NCI-H524 treated with DMSO at 0.1 percent for 48 hours (cell line): ENCODE measurements at regions not wholly inside any gene's neighbourhood (a gene's known extent, or its start where the extent isn't known, plus 50 kb on each side); places are given as distances from the start of the nearest gene placed in this dataset.

ENCODE experiments used
- DNase-seq: peaks from one replicate; lab custom pipeline; 2025; lab: John Stamatoyannopoulos, UW

DNA sequence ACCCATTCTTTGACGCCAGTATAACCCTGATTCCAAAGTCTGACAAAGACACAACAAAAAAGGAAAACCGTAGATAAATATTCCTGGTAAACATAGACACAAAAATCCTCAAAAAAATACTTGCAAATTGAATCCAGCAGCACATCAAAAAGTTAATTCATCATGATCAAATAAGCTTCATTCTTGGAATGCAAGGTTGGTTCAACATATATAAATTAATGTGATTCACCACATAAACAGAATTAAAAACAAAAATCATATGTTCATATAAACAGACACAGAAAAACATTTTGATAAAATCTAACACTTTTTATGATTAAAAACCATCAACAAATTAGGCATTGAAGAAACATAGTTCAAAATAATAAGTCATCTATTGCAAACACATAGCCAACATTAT is 324.2 kb upstream of the TRPC7 start:
- no peak for DNase-seq

DNA sequence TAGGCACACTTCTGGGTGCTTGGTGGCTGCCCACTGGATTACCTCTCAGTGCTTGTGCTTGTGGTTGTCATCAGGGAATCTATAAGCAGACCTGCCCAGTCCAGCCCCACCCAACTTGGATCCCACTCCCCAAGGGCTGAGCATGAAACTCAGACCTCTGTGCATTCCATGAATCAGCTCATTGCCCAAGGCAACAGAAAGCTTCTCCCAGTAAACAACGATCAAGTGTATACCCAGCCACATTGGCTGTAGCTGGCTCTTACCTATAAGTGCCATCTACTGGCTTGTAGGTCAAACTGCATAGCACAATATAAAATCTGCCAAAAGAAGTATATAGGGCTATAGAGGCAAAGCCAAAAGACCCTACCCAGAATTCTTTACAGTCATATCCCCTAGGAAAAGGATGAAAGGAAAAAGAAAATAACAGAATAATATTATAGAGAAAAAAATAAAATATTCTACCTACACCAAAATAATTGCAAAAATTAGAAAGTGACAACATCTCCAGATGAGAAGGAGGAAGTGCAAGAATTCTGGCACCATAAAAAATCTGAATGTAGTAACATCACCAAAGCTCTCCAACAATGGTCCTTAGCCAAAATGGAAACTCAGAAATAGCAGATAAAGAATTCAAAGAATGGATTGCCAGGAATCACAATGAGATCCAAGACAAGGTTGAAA is 321.0 kb upstream of the TRPC7 start:
- no peak for DNase-seq

DNA sequence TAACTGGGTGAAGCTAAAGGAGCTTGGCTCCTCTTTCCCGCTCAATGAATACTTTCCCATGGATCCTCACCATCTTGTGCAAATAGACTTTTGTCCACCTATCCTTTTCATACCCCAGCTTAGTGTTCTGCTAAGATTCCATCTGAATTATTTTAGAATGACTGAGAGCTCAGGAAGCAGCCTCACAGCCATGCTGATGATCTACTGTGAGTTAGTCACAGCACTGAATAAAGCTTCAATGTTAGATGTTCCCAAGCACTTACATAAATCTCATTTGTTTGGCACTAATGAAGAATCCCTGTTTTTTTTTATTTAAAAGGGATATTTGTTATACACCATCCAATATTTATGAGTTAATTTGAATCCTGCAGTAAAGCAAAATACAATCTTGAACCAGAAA is 317.6 kb upstream of the TRPC7 start:
- no peak for DNase-seq

DNA sequence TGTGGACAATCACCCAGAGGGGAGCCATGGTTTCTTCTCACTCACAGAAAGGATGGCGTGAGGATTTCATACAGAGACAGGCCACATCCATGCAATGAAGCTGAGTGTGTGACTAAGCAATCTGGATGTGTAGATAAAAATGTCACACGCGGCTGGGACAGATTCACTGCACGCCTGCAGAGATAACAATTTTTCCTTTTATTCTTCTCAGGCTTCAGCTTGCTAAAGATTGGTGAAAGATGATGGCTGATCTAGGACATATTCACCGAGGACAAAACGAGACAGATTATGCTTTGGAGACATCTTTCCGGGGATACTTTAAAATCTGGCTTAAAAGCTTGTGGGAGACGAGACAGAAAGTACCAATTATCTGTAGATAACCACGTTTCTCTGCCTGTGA is 313.9 kb upstream of the TRPC7 start:
- DNase-seq = no peak

DNA sequence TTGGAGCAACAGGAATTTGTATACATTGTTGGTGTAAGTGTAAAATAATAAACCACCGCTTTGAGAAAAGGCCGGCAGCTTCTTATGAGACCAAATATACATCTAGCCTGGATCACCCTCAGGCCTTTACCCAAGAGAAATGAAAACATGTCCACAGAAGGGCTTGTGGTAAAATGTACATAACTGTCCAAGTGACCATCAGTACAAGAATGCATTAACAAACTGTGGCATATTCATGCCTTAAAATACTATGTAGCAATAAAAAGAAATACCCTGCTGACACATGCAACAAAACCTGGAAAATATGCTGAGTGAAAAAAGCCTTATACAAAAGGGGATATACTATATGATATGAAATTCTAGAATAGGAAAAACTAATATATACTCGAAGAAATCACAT is 311.9 kb upstream of the TRPC7 start:
- DNase-seq = no peak

DNA sequence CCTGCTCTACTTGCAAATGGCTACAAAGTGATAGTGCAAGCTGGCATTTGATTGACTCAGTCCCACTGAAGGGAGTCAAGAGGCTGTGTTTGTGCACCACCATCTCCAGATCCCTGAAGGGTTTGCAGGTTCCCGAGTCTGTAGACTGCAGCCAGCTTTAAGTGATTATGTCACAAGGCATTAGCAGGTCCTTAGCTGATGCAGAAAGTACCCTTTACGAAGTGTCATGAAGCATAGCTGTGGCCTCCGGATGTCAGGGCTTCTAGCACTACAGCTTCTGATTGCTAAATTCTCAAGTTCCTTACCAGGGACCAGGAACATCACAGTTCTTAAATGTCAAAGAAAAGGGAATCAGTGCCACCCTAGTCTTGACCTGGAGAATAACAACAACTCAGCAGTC is 311.3 kb upstream of the TRPC7 start:
- DNase-seq = no peak

DNA sequence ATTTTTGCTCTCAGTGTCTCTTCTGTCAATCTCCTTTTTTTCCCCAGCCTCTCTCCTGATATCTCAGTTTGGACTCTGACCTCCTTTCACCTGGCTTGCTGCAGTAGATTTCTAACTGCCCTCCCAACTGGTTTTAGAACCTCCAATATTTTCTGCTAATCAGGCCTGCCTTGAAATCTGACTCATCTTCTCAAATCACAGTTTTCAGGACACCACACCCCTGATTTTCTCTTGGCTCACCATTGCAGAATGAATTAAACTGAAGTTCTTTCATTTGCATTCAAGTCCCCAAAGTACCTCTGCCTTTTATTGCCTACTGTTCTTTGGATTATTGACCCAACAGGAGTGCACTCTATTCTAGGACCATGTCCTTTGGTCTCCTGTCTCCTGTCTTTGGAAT is 310.4 kb upstream of the TRPC7 start:
- no peak for DNase-seq

DNA sequence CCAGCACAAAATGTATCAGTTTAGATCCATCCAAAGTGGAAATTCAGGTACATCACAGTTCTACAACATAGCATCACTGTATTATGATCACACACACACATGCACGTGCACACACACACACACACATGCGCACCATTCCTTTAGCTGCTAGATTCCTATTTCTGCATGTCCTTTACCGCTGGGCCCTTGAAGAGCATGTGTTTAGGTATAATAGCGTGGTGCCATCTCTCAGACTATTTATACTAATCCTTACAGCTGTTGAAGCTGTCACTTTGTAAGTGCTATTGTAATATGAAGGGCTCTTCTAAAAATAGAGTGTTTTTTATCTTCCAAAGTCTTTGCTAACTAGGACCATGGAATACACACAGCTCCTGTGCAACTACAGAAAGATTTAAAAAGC is 308.8 kb upstream of the TRPC7 start:
- peak; percentile 35 for DNase-seq

DNA sequence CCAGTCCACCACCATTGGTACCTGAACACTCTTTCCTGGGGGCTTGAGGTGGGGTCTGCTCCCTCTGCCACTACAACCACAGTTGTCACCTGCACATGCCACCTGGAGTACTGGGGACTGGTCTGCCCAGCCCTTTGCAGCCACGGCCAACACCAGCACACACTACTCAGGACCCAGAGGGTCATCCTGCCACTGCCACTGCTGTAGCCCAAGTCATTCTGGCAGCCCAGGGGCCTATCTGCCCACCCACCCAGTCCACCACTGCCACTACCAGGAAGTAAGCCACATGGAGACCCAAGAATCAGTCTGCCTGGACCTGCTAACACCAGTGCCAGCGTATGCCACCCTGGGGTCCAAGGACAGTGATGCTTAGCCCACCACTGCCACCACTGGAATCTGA is 302.4 kb upstream of the TRPC7 start:
- DNase-seq = no peak

DNA sequence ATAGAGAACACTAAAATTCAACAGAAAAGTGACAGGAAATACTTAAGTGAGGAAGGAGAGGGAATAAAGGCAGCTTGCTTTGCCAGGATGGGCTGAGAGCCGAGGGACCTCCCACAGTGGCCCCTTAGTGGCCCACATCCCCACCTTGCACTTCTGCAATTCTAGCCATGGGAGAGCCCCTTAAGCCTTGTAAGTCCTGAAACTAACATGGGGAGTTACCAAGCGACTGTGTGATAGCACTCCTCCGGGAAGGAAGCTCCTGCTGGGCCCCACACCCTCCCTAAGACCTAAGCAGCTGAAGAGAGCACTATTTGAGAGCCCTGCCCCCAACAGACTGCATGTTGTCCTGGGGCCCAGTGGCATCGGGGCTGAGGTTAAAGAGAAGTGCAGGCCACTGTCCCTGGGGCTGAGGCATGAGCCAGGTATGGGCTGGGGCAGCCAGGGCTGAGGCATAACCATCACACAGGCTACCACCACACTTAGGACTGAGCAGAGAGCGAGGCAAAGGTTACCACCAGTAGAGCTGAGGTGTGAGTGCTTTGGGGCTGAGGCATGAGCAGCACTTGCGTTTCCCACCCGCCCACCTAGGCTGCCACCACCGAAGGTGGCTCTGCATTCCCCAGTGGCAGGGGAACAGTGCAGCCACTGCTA is 301.8 kb upstream of the TRPC7 start:
- DNase-seq = no peak

DNA sequence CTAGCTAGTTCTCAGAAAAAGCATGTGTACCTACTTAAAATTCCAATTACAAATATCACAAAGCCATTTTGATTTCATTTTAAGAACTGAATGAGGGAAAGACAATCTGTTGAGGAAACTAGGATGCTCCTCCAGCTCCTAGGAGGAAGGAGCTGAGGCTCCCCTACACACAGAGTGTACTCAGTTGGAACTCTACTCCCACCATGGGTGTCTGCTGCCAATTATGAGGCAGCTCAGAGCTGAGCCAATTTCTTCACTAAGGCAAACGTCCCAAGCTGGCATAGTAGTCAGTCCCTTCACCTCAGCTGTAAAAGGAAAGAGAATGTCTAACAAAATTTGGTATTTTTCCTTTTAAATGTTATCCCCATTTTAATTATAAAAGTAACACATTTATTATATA is 300.0 kb upstream of the TRPC7 start:
- DNase-seq = no peak

DNA sequence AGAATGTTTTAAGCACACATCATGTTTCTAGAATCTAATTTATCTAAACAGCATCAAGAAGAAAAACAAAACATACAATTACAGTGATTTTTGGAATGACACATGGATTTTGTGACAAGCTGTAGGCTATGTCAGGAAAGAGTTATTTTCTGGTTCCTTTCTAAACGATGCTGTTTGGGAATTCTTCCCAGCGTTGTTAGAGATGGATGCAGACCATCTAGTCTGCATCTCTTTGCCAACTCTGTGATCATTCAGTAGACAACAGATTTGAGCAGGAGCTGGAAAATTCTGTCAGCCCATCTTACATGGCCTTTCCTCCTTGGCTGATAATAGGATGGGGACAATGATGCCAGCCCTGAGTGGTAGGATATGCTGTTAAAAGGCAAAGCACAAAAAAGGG is 295.7 kb upstream of the TRPC7 start:
- DNase-seq = no peak

DNA sequence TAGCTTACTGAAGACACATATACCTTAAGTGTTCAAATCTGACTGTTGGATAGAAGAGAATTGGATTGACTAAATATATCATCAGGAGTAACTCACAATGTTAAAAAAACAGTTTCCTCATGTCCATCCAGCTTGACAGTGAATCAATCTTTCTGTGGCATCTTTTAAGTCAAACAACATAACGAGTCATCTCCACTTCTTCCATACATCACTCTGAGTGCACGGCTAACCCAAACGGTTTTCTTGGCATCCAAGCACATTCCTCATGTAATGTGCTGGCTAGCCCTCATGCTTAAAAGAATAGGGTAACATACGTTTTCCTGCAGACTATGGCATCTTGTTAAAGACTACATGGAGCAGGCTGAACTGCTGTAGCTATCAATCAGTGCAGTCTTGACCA is 291.5 kb upstream of the TRPC7 start:
- DNase-seq = no peak

DNA sequence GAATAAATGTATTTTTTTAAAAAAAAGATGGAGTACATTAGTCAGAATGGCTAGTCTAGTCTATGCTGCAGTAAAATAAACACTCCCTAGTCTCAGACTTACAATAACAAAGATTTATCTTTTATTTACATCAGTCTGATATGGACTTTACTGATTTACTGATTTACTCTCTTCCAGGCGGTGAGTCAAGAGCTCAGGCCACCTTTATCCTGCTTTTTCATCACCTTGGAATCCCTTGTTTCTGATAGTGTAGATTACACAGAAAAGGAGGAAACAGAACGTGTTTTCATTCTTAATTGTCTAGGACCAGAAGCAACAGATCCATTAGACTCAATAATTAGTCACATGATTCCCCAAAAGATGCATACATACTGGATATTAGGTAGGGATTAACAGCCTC is 290.1 kb upstream of the TRPC7 start:
- DNase-seq = no peak

DNA sequence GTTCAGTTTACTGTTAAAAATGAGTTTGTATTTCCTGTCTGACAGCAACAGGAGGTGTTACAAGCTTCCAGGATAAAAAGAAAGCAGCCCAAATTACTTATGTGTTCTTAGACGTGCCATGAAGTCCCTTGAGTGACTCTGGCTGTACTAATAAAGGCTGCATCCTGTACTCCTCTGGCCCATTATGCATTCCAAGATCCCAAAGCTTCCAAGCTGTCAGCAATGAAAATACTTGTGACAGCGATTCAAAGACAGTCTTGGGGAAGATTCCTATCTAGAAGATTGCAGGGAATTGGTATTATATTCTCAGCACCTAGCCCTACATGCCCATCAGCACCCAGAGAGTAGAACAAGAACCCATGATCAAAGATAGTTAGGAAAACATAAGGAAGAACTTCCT is 281.6 kb upstream of the TRPC7 start:
- no peak for DNase-seq

DNA sequence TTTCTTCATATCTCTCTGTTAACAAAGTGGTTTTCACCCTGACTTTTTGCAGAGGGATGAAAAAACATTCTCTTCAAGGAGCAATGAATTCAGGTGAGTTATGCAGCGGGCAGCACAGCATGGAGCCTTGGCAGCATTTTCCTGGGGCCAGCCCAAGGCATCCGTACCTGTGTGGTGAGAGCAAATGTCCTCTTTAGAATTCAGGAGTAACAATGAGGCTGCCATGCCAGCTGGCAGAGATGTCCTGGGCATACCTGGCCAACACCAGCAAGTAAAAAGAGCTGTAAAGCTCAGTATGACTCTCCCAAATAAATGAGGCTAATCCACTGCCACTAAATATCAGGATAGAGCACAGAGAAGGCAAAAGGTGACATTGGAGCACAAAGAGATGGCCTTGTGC is 277.6 kb upstream of the TRPC7 start:
- DNase-seq = no peak

DNA sequence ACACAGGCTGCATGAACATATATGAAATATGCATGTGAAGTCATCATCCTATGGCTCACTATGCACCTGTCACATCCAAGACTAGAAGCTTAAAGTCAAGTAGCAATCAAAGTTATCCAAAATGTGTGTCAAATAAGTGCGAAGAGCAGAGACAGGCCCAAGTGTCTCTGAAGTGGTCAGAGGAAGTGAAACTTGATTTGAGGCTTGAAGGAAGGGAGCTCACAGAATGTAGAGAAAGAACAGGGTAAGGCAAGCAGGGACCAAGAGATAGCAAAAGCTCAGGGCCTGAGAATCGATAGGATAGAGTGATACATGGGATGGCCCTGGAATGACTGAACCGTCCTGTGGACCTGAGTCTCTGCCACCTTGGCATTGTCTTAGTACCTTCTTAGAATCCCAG is 274.3 kb upstream of the TRPC7 start:
- no peak for DNase-seq

DNA sequence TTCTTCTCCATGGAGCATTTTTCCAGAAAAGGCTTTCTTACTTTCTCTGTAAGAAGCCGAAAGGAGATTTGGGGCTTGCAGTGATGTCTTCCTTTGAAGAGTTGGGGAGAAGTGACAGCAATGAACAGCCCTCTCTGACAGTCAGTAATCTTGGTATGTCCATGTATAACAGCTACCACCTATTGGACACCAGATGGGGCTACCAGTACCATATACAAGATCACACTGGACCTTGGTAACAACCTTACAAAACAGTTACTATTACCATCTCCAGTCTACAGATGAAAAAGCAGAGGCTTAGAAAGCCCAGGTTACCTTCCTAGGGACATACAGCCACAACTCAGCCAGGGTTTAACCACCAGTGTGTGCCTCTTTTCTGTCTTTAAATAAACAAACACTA is 272.7 kb upstream of the TRPC7 start:
- DNase-seq = no peak

DNA sequence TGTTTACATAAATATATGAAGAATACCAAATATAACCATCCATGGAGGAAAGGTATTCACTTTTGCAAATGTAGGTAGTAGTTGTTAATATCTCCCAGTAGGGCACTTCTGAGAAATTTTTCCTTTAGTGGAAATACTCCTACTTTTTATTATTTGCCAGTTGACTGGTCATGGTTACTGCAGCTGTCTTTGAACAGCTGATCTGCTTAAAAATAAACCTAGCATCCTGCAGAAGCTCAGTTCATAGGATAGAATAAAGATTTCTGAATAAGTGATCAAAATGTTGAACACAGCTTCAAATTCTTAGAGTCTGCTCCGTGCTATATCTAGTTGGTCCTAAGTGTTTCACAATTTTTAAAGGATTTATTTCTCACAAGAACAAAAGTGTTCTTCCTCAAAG is 270.7 kb upstream of the TRPC7 start:
- no peak for DNase-seq

DNA sequence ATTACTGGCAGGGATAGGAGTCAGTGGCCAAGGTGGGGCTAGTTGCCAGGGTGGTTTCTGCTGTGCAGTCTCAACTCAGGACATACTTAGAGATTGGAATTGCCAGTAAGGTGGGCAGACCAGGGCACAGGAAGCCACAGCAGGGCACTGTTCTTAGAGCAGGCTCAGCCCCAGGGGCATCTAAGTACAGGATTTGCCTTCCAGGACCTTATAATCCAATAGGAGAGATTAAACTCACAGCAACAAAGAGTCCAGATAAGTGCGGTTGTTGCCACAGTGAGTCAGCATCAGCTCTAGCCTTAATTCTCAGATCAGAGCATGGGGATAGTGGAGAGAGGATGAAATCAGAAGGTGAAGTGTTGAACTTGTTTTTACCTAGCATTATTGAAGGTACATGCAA is 265.8 kb upstream of the TRPC7 start:
- DNase-seq = no peak

DNA sequence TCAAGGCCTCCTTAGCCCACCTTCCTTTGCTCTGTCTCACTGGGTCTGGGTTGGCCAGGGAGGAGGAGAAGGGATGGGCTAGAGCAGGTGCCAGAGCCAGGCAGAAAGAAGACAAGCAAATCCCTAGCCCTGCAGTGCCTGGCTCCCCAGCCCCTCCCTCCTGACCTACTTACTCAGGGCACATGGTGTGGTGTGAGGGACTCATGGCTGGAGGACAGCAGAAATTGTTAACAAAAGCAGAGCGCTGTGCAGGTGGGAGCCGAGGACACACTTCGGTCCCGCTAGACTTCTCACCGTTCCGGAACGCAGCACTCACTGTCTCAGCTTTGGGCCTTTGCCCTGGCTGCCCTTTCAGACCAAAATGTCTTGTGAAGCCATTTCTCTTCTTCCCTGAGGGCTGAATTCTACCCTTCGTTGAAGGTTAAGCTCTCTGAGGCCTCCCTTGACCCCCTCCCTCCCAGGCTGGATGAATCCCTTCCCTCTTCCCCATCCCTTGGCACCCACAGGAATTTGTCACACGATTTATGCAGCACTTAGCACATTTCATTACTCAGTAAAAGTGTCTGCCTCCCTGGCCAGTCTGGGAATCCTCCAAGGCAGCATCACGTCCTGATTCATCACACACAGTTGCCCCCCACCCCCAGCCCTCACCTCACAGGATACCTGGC is 263.9 kb upstream of the TRPC7 start:
- no peak for DNase-seq

DNA sequence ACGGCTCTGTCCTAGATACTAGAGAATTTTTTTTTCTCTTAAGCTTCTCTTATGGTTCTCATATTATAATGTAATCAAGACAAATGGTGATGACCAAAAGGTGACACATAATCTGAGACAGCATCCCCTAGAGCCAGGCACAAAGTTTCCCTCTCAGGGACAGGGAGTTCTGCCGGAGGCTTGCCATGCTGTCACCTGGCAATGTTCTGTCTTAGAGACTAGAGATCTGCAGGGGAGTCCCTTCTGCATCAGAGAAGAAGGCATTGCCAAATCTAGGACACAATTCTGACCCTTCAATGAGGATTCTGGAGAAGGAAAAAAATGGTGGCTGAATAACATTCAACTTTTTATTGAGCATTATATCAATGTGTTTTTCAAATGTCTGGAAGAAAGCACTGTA is 261.2 kb upstream of the TRPC7 start:
- no peak for DNase-seq

DNA sequence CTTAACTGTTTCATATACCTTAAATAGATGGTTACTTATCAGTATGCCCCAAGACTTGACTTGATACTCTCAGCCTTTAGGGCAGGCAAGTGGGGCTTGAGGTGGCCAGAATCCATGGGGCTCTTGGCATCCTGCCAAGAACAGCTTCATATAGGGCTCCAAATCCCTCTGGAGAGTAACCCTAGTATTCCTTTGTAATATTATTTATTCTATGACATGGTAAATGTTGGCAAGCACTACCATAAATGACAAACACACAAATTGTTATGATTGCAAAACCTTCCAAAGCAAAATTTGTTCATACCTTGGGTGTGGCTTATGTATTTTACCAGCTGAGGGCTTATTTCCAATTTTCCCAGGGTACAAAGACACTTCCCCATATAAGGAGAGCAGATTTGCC is 257.4 kb upstream of the TRPC7 start:
- DNase-seq = no peak

DNA sequence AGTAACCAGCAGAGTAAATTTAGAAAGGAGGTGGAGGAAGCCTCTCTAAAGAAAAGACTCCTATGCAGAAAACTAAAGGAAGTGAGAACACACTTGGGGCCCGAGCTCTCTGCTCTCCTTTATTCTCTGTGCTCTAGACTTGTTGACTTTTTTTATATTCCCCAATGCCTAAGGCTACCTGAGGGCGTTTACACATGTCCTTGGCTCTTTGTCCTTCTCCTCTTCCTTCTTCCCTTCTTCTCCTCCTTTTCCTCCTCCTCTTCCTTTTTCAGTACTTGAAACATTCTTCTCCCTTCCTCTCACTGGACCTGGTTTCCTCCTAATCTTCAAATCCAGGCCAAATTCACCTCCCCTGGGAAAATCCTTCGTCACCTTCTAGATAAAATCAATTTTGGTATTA is 256.4 kb upstream of the TRPC7 start:
- DNase-seq = no peak
